Gastroesophageal sphincter (tissue), 3 donors: ENCODE measurements at regions not wholly inside any gene's neighbourhood (a gene's known extent, or its start where the extent isn't known, plus 50 kb on each side); places are given as distances from the start of the nearest gene placed in this dataset.

Experiments
- EP300 ChIP-seq: sonication (generic); formaldehyde crosslinking; IDR thresholded peaks from one replicate; pipeline ENCODE4 v1.6.1; 2017; ENCODE audit warnings: antibody characterized with exemption, mild to moderate bottlenecking
- POLR2AphosphoS5 ChIP-seq: sonication (generic); formaldehyde crosslinking; IDR thresholded peaks from one replicate; pipeline ENCODE4 v1.6.1; 2017; ENCODE audit warnings: antibody characterized with exemption
- TF ChIP-seq, protein P1 (sequence below), 4 experiments: fragments of 200-600 bp in 2 of 4; fragments of 450-650 bp in 2 of 4; sonication (generic) in 1 of 4; IDR thresholded peaks; one replicate each; pipeline ENCODE4 v1.5.1; 2017 to 2019; ENCODE audit warnings: antibody characterized with exemption in 4 of 4, mild to moderate bottlenecking in 2 of 4, moderate library complexity in 2 of 4

DNA sequence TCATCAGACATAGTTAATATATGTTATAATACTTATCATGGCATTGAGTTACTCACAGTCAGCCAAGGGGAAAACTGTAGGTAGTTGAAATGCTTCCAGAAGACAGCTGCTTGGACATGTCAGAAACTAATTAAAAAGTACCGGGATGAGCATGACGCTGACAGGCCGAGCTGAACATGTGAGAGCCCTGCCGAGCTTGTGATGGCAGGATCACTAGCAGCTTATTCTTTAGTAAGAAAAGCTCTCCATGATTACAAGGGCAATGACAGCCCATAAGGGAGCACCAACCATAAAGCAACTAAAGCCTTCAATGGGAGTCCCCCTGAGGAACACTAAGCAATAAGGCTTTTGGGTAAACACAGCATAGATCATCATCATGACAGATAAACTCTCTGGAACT is 435.6 kb downstream of the TLL1 start:
- TF ChIP-seq, protein P1, sequence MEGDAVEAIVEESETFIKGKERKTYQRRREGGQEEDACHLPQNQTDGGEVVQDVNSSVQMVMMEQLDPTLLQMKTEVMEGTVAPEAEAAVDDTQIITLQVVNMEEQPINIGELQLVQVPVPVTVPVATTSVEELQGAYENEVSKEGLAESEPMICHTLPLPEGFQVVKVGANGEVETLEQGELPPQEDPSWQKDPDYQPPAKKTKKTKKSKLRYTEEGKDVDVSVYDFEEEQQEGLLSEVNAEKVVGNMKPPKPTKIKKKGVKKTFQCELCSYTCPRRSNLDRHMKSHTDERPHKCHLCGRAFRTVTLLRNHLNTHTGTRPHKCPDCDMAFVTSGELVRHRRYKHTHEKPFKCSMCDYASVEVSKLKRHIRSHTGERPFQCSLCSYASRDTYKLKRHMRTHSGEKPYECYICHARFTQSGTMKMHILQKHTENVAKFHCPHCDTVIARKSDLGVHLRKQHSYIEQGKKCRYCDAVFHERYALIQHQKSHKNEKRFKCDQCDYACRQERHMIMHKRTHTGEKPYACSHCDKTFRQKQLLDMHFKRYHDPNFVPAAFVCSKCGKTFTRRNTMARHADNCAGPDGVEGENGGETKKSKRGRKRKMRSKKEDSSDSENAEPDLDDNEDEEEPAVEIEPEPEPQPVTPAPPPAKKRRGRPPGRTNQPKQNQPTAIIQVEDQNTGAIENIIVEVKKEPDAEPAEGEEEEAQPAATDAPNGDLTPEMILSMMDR (IDR thresholded peaks at IDR 0.05): no peak
- TF ChIP-seq POLR2AphosphoS5 (no peak), EP300 (no peak)
